ENCODE measurements at regions not wholly inside any gene's neighbourhood (a gene's known extent, or its start where the extent isn't known, plus 50 kb on each side); places are given as distances from the start of the nearest gene placed in this dataset.

GRCh38 chr7:81235997-81236396 is 317.1 kb upstream of the SEMA3C start:
- TF ChIP-seq CTCF (IDR thresholded peaks at IDR 0.05; ENCODE audit: insufficient read depth, low read depth, low read length) (no peak), EZH2 (IDR thresholded peaks at IDR 0.05; ENCODE audit: insufficient read depth, low read length) (no peak)

Data from astrocyte (in vitro differentiated cells and primary cell).